GM13976 (cell line): ENCODE measurements at regions not wholly inside any gene's neighbourhood (a gene's known extent, or its start where the extent isn't known, plus 50 kb on each side); places are given as distances from the start of the nearest gene placed in this dataset.

ENCODE experiments used
- DNase-seq: peaks from one replicate; pipeline ENCODE4 v3.0.0; 2012; ENCODE audit warnings: low spot score
- in situ Hi-C: fragments of 300-500 bp; cut with MboI; formaldehyde crosslinking; loops from one replicate; pipeline ENCODE4 v1.12.0; 2022; ENCODE audit warnings: low sequenced_read_pairs, mixed read lengths, inconsistent platforms; ENCODE audit not compliant: unreplicated experiment
- TF ChIP-seq, protein P1 (sequence below): IDR thresholded peaks from 2 replicates; pipeline ENCODE4 v1.5.1; 2012; ENCODE audit warnings: borderline replicate concordance, mild to moderate bottlenecking; ENCODE audit not compliant: insufficient read depth; ENCODE audit errors: extremely low read depth, missing control alignments, control extremely low read depth

DNA sequence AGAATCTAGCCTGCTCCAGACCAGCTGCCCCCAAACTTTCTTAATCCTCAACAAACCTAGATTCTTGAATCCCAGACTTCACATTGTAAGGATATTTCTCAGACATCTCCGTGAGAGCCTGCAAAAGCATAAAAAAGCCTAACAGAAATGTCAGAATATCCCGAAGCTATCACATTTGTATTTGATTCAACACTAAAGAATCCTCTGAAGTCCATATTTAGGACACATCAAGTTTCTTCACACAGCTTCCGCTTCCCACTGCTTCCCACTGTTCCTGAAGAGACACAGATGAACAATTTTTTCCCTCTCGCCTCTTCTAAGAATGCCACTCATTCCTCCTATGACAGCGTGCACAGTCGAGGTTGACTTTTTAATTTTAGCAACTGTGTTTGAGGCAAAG, 396.2 kb upstream of the IGFBP3 start:
- in situ Hi-C loops = no loop called here
- TF ChIP-seq, protein P1, sequence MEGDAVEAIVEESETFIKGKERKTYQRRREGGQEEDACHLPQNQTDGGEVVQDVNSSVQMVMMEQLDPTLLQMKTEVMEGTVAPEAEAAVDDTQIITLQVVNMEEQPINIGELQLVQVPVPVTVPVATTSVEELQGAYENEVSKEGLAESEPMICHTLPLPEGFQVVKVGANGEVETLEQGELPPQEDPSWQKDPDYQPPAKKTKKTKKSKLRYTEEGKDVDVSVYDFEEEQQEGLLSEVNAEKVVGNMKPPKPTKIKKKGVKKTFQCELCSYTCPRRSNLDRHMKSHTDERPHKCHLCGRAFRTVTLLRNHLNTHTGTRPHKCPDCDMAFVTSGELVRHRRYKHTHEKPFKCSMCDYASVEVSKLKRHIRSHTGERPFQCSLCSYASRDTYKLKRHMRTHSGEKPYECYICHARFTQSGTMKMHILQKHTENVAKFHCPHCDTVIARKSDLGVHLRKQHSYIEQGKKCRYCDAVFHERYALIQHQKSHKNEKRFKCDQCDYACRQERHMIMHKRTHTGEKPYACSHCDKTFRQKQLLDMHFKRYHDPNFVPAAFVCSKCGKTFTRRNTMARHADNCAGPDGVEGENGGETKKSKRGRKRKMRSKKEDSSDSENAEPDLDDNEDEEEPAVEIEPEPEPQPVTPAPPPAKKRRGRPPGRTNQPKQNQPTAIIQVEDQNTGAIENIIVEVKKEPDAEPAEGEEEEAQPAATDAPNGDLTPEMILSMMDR = no peak
- DNase-seq = no peak

DNA sequence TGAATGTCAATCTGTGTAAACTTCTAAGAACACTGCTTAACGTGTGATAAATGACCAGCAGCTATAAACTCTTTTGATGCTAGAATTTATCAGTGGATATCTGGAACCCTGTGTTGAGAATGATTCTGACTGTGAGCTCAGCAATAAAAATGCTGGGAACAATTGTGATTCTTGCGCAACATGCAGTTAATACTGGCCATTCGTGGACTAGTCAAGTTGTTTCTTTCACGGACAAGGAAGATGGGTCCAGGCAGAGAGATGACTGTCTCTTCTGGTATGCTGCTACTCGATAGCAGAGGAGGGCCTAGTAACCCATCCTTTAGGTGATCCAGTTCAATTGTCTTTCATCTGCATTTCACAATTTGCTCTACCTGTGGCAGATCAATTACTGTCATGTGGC, 394.8 kb upstream of the IGFBP3 start:
- in situ Hi-C loops = no loop called here
- DNase-seq = no peak
- TF ChIP-seq, protein P1 = no peak

DNA sequence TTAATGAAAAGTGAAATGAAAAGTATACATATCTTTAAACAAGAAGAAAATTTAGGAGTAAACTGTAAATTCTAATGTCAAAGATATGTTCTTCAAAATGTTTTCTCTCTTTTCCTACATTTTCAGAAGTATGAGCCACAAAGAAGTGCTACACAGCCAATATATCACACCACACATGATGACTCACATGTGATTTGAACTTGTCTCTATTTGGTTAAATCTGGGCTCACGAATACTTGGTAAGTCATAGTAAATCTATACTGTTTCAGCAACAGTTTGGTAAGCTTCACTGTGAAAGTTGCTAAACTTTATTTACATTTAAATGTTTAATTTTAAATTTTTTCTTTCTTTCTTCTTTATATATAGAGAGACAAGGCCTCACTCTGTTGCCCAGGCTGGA, 380.6 kb upstream of the IGFBP3 start:
- in situ Hi-C loops = no loop called here
- DNase-seq = no peak
- TF ChIP-seq, protein P1 = no peak

DNA sequence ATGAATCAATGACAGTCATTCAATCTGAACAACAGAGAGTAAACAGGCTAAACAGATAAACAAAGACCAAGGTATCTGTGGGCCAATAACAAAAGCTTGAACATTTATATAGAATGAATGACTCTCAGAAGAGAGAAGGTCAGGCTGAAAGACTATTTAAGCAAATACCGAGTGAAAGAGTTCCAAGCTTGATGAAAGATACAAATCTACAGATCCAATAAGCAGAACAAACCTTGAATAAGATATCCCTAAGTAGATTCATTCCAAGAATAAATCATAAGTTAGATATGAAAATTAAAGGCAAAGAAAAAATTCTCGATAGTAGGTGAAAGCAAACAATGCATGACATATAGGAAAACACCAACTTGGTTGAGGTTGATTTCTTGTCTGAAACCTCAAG, 376.4 kb upstream of the IGFBP3 start:
- no peak for DNase-seq
- in situ Hi-C loops = no loop called here
- TF ChIP-seq, protein P1 = no peak

DNA sequence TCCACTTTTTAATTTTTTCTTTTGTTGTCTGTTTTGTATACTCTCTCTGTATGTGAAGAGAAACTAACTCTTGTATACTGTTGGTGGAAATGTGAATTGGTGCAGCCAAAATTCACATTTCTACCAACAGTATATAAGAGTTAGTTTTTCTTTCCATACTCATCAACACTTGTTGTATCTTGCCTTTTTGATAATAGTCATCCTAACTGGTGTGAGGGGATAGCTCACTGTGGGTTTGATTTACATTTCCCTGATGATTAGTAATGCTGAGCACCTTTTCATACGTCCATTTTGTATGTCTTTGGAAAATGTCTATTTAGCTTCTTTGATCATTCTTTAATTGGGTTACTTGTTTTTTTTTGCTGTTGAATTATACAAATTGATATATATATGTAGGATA, 375.5 kb upstream of the IGFBP3 start:
- in situ Hi-C loops = no loop called here
- DNase-seq = no peak
- TF ChIP-seq, protein P1 = no peak

DNA sequence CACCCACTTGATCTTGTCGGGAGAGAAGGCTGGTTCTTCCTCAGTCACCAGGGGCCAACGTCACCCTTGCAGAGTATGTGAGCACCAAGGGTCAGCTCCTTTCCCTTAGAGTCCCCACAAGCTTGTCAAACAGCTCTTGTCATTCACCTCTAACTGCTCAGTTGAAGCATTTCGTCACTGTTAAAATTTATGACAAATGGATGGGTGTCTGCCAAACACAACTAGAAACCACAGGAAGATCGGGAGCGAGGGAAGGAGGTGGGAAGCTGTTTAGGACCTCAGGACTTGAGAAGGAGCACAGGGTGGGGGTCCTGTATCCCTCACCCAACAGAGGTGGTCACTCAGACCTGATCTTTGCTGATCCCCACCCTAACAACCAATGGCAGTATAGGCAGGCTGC, 373.3 kb upstream of the IGFBP3 start:
- in situ Hi-C loops = no loop called here
- TF ChIP-seq, protein P1 = no peak
- no peak for DNase-seq

DNA sequence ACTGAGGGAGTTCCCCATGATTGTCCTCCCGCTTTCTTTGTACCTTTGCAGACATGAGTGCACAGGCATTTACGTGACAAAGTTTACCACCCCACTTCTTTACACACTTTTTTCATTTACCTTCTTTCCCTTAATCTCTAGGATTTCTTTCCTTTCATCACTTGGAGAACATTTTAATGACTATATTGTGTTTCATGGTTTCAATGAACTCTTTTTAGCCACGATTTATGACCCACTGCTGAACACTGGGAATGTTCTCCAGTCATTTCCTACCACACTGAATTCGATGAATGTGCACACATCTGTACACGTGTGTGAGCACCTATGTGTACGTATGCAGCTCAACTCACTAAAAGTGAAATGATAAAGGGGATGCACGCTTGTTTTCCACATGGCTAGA, 371.7 kb upstream of the IGFBP3 start:
- TF ChIP-seq, protein P1 = no peak
- no peak for DNase-seq
- in situ Hi-C loops = no loop called here
